ENCODE measurements at regions not wholly inside any gene's neighbourhood (a gene's known extent, or its start where the extent isn't known, plus 50 kb on each side); places are given as distances from the start of the nearest gene placed in this dataset.

GRCh38 chr4:58435871-58436270 is 1325.7 kb upstream of the IGFBP7 start:
- H3K79me2 ChIP-seq (ENCODE audit: control insufficient read depth, low read length) = no peaks in the 10 kb centered on the region
- H3K36me3 ChIP-seq (ENCODE audit: control insufficient read depth, low read length) = no peaks in the 10 kb centered on the region
- TF ChIP-seq EZH2phosphoT487 (IDR thresholded peaks at IDR 0.05; ENCODE audit: borderline replicate concordance, low read length) (no peak), CTCF (IDR thresholded peaks at IDR 0.05; ENCODE audit: low read depth, low read length, poor library complexity, severe bottlenecking) (no peak)
- no peaks in the 10 kb centered on the region for H3K4me1 ChIP-seq (ENCODE audit: control insufficient read depth, low read length)
- no peaks in the 10 kb centered on the region for H4K20me1 ChIP-seq (ENCODE audit: control insufficient read depth, insufficient read depth, low read depth, low read length)
- no peaks in the 10 kb centered on the region for H3F3A ChIP-seq (ENCODE audit: control insufficient read depth, insufficient read depth)
- H3K27ac ChIP-seq (ENCODE audit: low read depth, low read length) = no peak overlapping the region
- H3K9me3 ChIP-seq (ENCODE audit: control insufficient read depth, insufficient read depth, low read length) = 0 out of 2 replicates have a peak, but pooled peaks cover 2% of the 10 kb centered on the region
- H3K9me2 ChIP-seq (replicated peaks; ENCODE audit: control insufficient read depth, low read length) = no peaks in the 10 kb centered on the region
- no peaks in the 10 kb centered on the region for H3K27me3 ChIP-seq (ENCODE audit: control insufficient read depth, low read length)
- H3K4me2 ChIP-seq (ENCODE audit: low read length) = no peak overlapping the region
- no peak overlapping the region for H3K4me3 ChIP-seq (ENCODE audit: low read length)

GRCh38 chr4:58413849-58414248 is 1303.7 kb upstream of the IGFBP7 start:
- no peaks in the 10 kb centered on the region for H3K4me1 ChIP-seq (ENCODE audit: control insufficient read depth, low read length)
- no peaks in the 10 kb centered on the region for H3K9me2 ChIP-seq (replicated peaks; ENCODE audit: control insufficient read depth, low read length)

GRCh38 chr4:58411904-58412303 is 1301.7 kb upstream of the IGFBP7 start:
- H3K36me3 ChIP-seq (ENCODE audit: control insufficient read depth, low read length) = no peaks in the 10 kb centered on the region
- no peak overlapping the region for H3K27ac ChIP-seq (ENCODE audit: low read depth, low read length)
- no peaks in the 10 kb centered on the region for H3K27me3 ChIP-seq (ENCODE audit: control insufficient read depth, low read length)
- H3K9me2 ChIP-seq (replicated peaks; ENCODE audit: control insufficient read depth, low read length) = no peaks in the 10 kb centered on the region
- no peaks in the 10 kb centered on the region for H3K4me1 ChIP-seq (ENCODE audit: control insufficient read depth, low read length)
- H3K79me2 ChIP-seq (ENCODE audit: control insufficient read depth, low read length) = no peaks in the 10 kb centered on the region
- H3K4me2 ChIP-seq (ENCODE audit: low read length) = no peak overlapping the region
- no peak overlapping the region for H3K4me3 ChIP-seq (ENCODE audit: low read length)
- no peaks in the 10 kb centered on the region for H3K9me3 ChIP-seq (ENCODE audit: control insufficient read depth, insufficient read depth, low read length)
- no peaks in the 10 kb centered on the region for H4K20me1 ChIP-seq (ENCODE audit: control insufficient read depth, insufficient read depth, low read depth, low read length)
- no peak for TF ChIP-seq EZH2phosphoT487 (IDR thresholded peaks at IDR 0.05; ENCODE audit: borderline replicate concordance, low read length)
- TF ChIP-seq CTCF (IDR thresholded peaks at IDR 0.05; ENCODE audit: low read depth, low read length, poor library complexity, severe bottlenecking) = no peak
- no peaks in the 10 kb centered on the region for H3F3A ChIP-seq (ENCODE audit: control insufficient read depth, insufficient read depth)

More at GRCh38 chr4:58413849-58414248, 1303.7 kb upstream of the IGFBP7 start:
- Histone ChIP-seq H4K20me1 (ENCODE audit: control insufficient read depth, insufficient read depth, low read depth, low read length) (no peaks in the 10 kb centered on the region), H3F3A (ENCODE audit: control insufficient read depth, insufficient read depth) (no peaks in the 10 kb centered on the region), H3K27me3 (ENCODE audit: control insufficient read depth, low read length) (no peaks in the 10 kb centered on the region), H3K79me2 (ENCODE audit: control insufficient read depth, low read length) (no peaks in the 10 kb centered on the region), H3K4me2 (ENCODE audit: low read length) (no peak overlapping the region), H3K4me3 (ENCODE audit: low read length) (no peak overlapping the region), H3K36me3 (ENCODE audit: control insufficient read depth, low read length) (no peaks in the 10 kb centered on the region), H3K27ac (ENCODE audit: low read depth, low read length) (no peak overlapping the region), H3K9me3 (ENCODE audit: control insufficient read depth, insufficient read depth, low read length) (no peaks in the 10 kb centered on the region)
- TF ChIP-seq EZH2phosphoT487 (IDR thresholded peaks at IDR 0.05; ENCODE audit: borderline replicate concordance, low read length) (no peak), CTCF (IDR thresholded peaks at IDR 0.05; ENCODE audit: low read depth, low read length, poor library complexity, severe bottlenecking) (no peak)

- Histone ChIP-seq H3K9me2 (replicated peaks; ENCODE audit: control insufficient read depth, low read length) (no peaks in the 10 kb centered on the region), H3K36me3 (ENCODE audit: control insufficient read depth, low read length) (no peaks in the 10 kb centered on the region), H3K27ac (ENCODE audit: low read depth, low read length) (no peak overlapping the region), H3K9me3 (ENCODE audit: control insufficient read depth, insufficient read depth, low read length) (no peaks in the 10 kb centered on the region), H4K20me1 (ENCODE audit: control insufficient read depth, insufficient read depth, low read depth, low read length) (no peaks in the 10 kb centered on the region), H3K4me3 (ENCODE audit: low read length) (no peak overlapping the region), H3K4me1 (ENCODE audit: control insufficient read depth, low read length) (no peaks in the 10 kb centered on the region), H3K4me2 (ENCODE audit: low read length) (no peak overlapping the region), H3K79me2 (ENCODE audit: control insufficient read depth, low read length) (no peaks in the 10 kb centered on the region), H3K27me3 (ENCODE audit: control insufficient read depth, low read length) (no peaks in the 10 kb centered on the region), H3F3A (ENCODE audit: control insufficient read depth, insufficient read depth) (no peaks in the 10 kb centered on the region)
- TF ChIP-seq CTCF (IDR thresholded peaks at IDR 0.05; ENCODE audit: low read depth, low read length, poor library complexity, severe bottlenecking) (no peak), EZH2phosphoT487 (IDR thresholded peaks at IDR 0.05; ENCODE audit: borderline replicate concordance, low read length) (no peak)
These were observed 1296.6 kb upstream of the IGFBP7 start for GRCh38 chr4:58406762-58407161.

All from DOHH2 (cell line).